ENCODE measurements at regions not wholly inside any gene's neighbourhood (a gene's known extent, or its start where the extent isn't known, plus 50 kb on each side); places are given as distances from the start of the nearest gene placed in this dataset.

DNA sequence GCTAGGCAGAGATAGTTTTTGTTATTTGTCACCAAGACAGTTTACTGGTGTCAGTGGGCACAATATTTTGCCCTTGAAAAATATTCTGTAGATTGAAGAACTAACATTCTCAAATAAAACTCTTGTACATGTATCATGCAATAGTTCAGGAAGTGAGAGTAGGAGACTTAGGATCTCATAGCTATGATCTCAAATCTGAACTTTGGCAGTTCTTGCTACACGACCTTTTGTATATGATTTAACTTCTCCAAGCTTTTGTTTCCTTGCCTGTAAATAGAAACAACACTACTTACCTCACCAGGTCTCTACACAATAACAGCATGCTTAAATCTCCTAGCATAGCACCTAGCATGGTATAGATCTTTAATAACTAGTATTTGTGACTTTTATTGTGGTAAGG lies 219.9 kb downstream of the ICOS start:
- Histone ChIP-seq H3K4me3 (no peak overlapping the region), H3K4me1 (peaks cover 0 to 7% of the 10 kb centered on the region in 2 donors), H3K9me3 (no peaks in the 10 kb centered on the region), H3K36me3 (no peaks in the 10 kb centered on the region), H3K27me3 (no peaks in the 10 kb centered on the region), H3K27ac (no peak overlapping the region)
- TF ChIP-seq, protein P1, sequence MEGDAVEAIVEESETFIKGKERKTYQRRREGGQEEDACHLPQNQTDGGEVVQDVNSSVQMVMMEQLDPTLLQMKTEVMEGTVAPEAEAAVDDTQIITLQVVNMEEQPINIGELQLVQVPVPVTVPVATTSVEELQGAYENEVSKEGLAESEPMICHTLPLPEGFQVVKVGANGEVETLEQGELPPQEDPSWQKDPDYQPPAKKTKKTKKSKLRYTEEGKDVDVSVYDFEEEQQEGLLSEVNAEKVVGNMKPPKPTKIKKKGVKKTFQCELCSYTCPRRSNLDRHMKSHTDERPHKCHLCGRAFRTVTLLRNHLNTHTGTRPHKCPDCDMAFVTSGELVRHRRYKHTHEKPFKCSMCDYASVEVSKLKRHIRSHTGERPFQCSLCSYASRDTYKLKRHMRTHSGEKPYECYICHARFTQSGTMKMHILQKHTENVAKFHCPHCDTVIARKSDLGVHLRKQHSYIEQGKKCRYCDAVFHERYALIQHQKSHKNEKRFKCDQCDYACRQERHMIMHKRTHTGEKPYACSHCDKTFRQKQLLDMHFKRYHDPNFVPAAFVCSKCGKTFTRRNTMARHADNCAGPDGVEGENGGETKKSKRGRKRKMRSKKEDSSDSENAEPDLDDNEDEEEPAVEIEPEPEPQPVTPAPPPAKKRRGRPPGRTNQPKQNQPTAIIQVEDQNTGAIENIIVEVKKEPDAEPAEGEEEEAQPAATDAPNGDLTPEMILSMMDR (IDR thresholded peaks at IDR 0.05): no peak
- no peak for DNase-seq
- intact Hi-C loops (cut with DNase I; ENCODE audit: low total_unique reads): no loop called here

DNA sequence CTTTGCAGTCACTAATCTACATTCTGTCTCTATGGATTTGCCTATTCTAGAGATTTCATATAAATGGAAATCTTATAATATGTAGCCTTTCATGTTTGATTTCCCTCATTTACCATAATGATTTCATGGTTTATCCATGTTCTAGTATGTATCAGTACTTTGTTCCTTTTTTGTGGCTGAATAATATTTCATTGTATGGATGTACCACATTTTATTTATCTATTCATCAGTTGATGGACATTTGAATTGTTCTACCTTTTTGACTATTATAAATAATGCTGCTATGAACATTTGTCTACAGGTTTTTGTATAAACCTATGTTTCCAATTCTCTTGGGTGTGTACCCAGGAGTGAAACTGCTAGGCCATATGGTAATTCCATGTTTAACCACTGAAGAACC lies 221.1 kb downstream of the ICOS start:
- intact Hi-C loops (cut with DNase I; ENCODE audit: low total_unique reads): no loop called here
- DNase-seq: no peak
- H3K4me1 ChIP-seq: peaks cover 0 to 7% of the 10 kb centered on the region in 2 donors
- no peaks in the 10 kb centered on the region for H3K27me3 ChIP-seq
- no peak overlapping the region for H3K4me3 ChIP-seq
- no peak overlapping the region for H3K27ac ChIP-seq
- no peaks in the 10 kb centered on the region for H3K9me3 ChIP-seq
- TF ChIP-seq, protein P1 (IDR thresholded peaks at IDR 0.05): no peak
- TF ChIP-seq POLR2A (IDR thresholded peaks at IDR 0.05): no peak
- no peaks in the 10 kb centered on the region for H3K36me3 ChIP-seq

DNA sequence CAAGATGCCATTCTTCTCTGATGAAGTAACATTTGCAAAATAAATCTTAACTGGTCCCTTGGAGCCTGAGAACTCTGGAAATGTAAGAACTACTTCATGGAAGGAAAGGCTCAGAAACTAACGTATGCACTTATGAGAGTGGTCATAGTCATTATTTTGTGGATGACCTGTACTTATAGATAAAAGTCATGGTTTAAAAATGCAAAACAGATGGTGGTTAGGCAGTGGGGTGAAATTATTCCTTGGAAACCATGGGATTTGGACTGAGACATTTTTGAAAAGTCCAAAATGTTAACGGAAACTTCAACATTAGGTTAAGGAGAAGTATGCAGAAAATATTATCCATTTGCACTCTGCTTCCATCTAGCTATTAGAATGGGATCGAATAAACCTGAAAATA lies 223.0 kb downstream of the ICOS start:
- Histone ChIP-seq H3K27ac (no peak overlapping the region), H3K27me3 (no peaks in the 10 kb centered on the region), H3K4me3 (no peak overlapping the region), H3K4me1 (no peaks in the 10 kb centered on the region), H3K9me3 (no peaks in the 10 kb centered on the region), H3K36me3 (no peaks in the 10 kb centered on the region)
- intact Hi-C loops (cut with DNase I; ENCODE audit: low total_unique reads): no loop called here
- DNase-seq: no peak
- TF ChIP-seq POLR2A (IDR thresholded peaks at IDR 0.05): no peak
- TF ChIP-seq, protein P1 (IDR thresholded peaks at IDR 0.05): no peak

DNA sequence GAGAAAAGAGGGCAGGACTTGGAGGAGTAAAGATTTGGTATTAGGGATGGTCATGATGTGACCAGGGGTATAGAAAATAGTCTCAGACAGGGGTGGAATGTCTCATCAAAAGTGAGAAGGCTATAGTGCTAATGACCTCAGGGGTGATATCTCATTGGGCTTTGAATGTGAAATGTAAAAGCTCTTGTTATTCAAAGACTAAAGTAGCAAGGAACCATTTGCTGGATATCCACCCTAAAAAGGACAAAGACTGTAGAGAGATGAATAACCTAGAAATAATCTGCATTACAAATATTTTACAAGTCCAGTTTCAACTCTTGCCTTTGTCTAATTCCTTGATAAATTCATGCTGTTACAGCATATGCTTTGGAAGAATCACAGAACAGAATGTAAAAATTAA lies 224.4 kb downstream of the ICOS start:
- Histone ChIP-seq H3K4me1 (no peaks in the 10 kb centered on the region), H3K36me3 (no peaks in the 10 kb centered on the region), H3K4me3 (no peak overlapping the region), H3K27ac (no peak overlapping the region), H3K9me3 (no peaks in the 10 kb centered on the region), H3K27me3 (no peaks in the 10 kb centered on the region)
- no peak for DNase-seq
- intact Hi-C loops (cut with DNase I; ENCODE audit: low total_unique reads): no loop called here
- no peak for TF ChIP-seq POLR2A (IDR thresholded peaks at IDR 0.05)
- TF ChIP-seq, protein P1 (IDR thresholded peaks at IDR 0.05): no peak

DNA sequence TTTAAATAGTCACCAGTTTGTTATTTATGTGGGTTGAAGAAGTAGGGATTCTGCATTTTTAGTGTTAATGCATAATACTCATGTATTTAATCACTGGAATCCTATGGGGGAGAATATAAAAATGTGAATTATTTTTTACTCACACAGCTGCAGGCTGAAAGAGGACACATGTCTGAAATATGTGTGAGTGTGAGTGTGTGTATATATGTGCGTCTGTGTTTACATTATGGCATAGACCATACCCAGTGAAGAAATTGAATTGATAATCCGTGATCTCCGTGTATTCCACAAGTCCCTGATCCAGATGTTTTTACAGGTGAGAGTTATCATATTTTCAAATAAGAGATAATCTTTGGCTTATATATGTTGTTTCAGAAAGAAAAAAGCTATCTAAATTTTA lies 225.3 kb downstream of the ICOS start:
- intact Hi-C loops (cut with DNase I; ENCODE audit: low total_unique reads): no loop called here
- TF ChIP-seq, protein P1 (IDR thresholded peaks at IDR 0.05): no peak

More for the DNA sequence above, 225.3 kb downstream of the ICOS start:
- no peak for DNase-seq
- Histone ChIP-seq H3K9me3 (no peaks in the 10 kb centered on the region), H3K27ac (no peak overlapping the region), H3K4me3 (no peak overlapping the region), H3K36me3 (no peaks in the 10 kb centered on the region), H3K27me3 (no peaks in the 10 kb centered on the region), H3K4me1 (no peaks in the 10 kb centered on the region)

Measured in uterus (tissue), 3 donors.